Putamen (tissue), 1 donor: ENCODE measurements at regions not wholly inside any gene's neighbourhood (a gene's known extent, or its start where the extent isn't known, plus 50 kb on each side); places are given as distances from the start of the nearest gene placed in this dataset.
"Not testable (repeated sequence)": the region's sequence is repeated elsewhere in the genome, so short reads cannot be mapped to it uniquely, and the experiment has no call there.

Experiments used
- DNase-seq: peaks from one replicate; pipeline ENCODE4 v3.0.0-alpha.2; 2016; ENCODE audit warnings: low spot score

- DNase-seq, result no peak
Observed at GRCh38 chr12:90504806-90505205, 450.2 kb downstream of the CCER1 start.

GRCh38 chr12:90502070-90502469, 452.9 kb downstream of the CCER1 start:
- no peak for DNase-seq

GRCh38 chr12:90501412-90501811, 453.6 kb downstream of the CCER1 start:
- no peak for DNase-seq

- no peak for DNase-seq
Observed at GRCh38 chr12:90499795-90500194, 455.2 kb downstream of the CCER1 start.

GRCh38 chr12:90497923-90498545, 456.9 kb downstream of the CCER1 start:
- DNase-seq, result no peak

GRCh38 chr12:90490355-90490754, 464.6 kb downstream of the CCER1 start:
- DNase-seq, result no peak

- DNase-seq, result no peak
Observed at GRCh38 chr12:90489141-90489540, 465.8 kb downstream of the CCER1 start.

- DNase-seq, result no peak
Observed at GRCh38 chr12:90485560-90485959, 469.4 kb downstream of the CCER1 start.

GRCh38 chr12:90484094-90484493, 470.9 kb downstream of the CCER1 start:
- no peak for DNase-seq

- no peak for DNase-seq
Observed at GRCh38 chr12:90481748-90482147, 473.2 kb downstream of the CCER1 start.

- DNase-seq, result no peak
Observed at GRCh38 chr12:90479237-90479636, 475.7 kb downstream of the CCER1 start.

- no peak for DNase-seq
Observed at GRCh38 chr12:90473831-90474230, 481.1 kb downstream of the CCER1 start.

GRCh38 chr12:90460681-90461080, 494.3 kb downstream of the CCER1 start:
- no peak for DNase-seq

- DNase-seq, result no peak
Observed at GRCh38 chr12:90456248-90456647, 498.7 kb downstream of the CCER1 start.

GRCh38 chr12:90455756-90456155, 499.2 kb downstream of the CCER1 start:
- no peak for DNase-seq

- DNase-seq, result no peak
Observed at GRCh38 chr12:90449611-90450010, 505.4 kb downstream of the CCER1 start.

GRCh38 chr12:90443466-90443865, 511.5 kb downstream of the CCER1 start:
- not testable (repeated sequence) for DNase-seq

- DNase-seq, result no peak
Observed at GRCh38 chr12:90441431-90441830, 513.5 kb downstream of the CCER1 start.

- DNase-seq, result no peak
Observed at GRCh38 chr12:90428881-90429280, 526.1 kb downstream of the CCER1 start.

- no peak for DNase-seq
Observed at GRCh38 chr12:90428465-90428864, 526.5 kb downstream of the CCER1 start.

- DNase-seq, result no peak
Observed at GRCh38 chr12:90423965-90424364, 531.0 kb downstream of the CCER1 start.

GRCh38 chr12:90410962-90411361, 544.0 kb downstream of the CCER1 start:
- no peak for DNase-seq

GRCh38 chr12:90407841-90408240, 547.1 kb downstream of the CCER1 start:
- no peak for DNase-seq

- no peak for DNase-seq
Observed at GRCh38 chr12:90404071-90404470, 550.9 kb downstream of the CCER1 start.

GRCh38 chr12:90401185-90401584, 553.8 kb downstream of the CCER1 start:
- DNase-seq, result no peak
